Duodenal mucosa (tissue), 2 donors: ENCODE measurements at regions not wholly inside any gene's neighbourhood (a gene's known extent, or its start where the extent isn't known, plus 50 kb on each side); places are given as distances from the start of the nearest gene placed in this dataset.

Experiments
- H3K27ac ChIP-seq: one replicate; pipeline ENCODE4 v1.7.0; 2013; ENCODE audit warnings: low read depth, low read length
- H3K27me3 ChIP-seq, 2 donors: one replicate each; pipeline ENCODE4 v1.7.0; 2013; ENCODE audit warnings: low read length in 2 of 2, control low read depth in 1 of 2; ENCODE audit not compliant: insufficient read depth in 2 of 2, control insufficient read depth in 1 of 2
- H3K36me3 ChIP-seq, 2 donors: one replicate each; pipeline ENCODE4 v1.7.0; 2013; ENCODE audit warnings: low read length in 2 of 2, control low read depth in 1 of 2; ENCODE audit not compliant: insufficient read depth in 2 of 2, control insufficient read depth in 1 of 2
- H3K4me1 ChIP-seq, 2 donors: one replicate each; pipeline ENCODE4 v1.7.0; 2013; ENCODE audit warnings: low read length in 2 of 2, control low read depth in 1 of 2; ENCODE audit not compliant: insufficient read depth in 2 of 2, control insufficient read depth in 1 of 2
- H3K4me3 ChIP-seq, 2 donors: one replicate each; pipeline ENCODE4 v1.7.0; 2013; ENCODE audit warnings: low read length in 2 of 2, low read depth in 1 of 2
- H3K9ac ChIP-seq, 2 donors: one replicate each; pipeline ENCODE4 v1.7.0; 2013; ENCODE audit warnings: low read length in 2 of 2, low read depth in 1 of 2
- H3K9me3 ChIP-seq, 2 donors: one replicate each; pipeline ENCODE4 v1.7.0; 2013; ENCODE audit warnings: low read length in 2 of 2, control low read depth in 1 of 2; ENCODE audit not compliant: control insufficient read depth in 1 of 2

DNA sequence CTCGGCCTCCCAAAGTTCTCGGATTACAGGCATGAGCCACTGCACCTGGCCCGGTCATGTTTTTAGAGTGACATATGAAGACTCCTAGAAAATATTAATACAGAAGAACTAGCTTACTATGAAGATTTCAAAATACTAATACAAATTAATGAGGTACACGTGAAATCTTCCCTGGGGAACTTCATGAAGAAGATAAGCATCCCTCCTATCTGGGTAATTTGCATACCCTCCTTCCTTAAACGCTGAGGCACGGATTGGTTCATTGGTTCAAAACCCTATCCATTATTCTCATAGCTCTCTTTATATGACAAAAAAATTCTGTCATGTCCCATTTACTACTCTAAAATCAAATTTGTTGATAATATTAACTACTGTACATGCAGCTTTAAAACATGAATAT lies 224.8 kb upstream of the KLF14 start:
- Histone ChIP-seq H3K9ac (no peak overlapping the region), H3K4me3 (no peak overlapping the region), H3K36me3 (peaks cover 0 to 3% of the 10 kb centered on the region in 2 donors), H3K27me3 (no peaks in the 10 kb centered on the region), H3K4me1 (peaks cover 14 to 17% of the 10 kb centered on the region in 2 donors), H3K27ac (no peak overlapping the region), H3K9me3 (no peaks in the 10 kb centered on the region)

DNA sequence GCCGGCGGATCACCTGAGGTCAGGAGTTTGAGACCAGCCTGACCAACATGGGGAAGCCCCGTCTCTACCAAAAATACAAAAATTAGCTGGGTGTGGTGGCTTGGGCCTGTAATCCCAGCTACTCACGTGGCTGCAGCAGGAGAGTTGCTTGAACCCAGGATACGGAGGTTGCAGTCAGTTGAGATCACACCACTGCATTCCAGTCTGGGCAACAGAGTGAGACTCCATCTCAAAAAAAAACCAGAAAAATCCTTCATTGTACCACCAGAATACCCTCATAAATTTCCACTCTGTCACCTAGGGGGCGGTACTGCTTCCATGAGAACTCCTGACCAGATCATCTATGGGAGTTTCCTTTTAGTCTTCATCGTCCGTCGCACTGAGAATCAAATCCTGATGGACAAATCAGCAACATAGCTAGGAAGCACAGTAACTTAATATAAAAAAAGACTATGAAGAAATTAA lies 225.8 kb upstream of the KLF14 start:
- Histone ChIP-seq H3K36me3 (peaks cover 0 to 3% of the 10 kb centered on the region in 2 donors), H3K4me1 (peaks cover 14 to 17% of the 10 kb centered on the region in 2 donors), H3K9me3 (no peaks in the 10 kb centered on the region), H3K27ac (no peak overlapping the region), H3K9ac (peak overlapping the region in 1 of 2 donors; percentile 22), H3K27me3 (no peaks in the 10 kb centered on the region), H3K4me3 (peak overlapping the region in 1 of 2 donors; percentile 4)

DNA sequence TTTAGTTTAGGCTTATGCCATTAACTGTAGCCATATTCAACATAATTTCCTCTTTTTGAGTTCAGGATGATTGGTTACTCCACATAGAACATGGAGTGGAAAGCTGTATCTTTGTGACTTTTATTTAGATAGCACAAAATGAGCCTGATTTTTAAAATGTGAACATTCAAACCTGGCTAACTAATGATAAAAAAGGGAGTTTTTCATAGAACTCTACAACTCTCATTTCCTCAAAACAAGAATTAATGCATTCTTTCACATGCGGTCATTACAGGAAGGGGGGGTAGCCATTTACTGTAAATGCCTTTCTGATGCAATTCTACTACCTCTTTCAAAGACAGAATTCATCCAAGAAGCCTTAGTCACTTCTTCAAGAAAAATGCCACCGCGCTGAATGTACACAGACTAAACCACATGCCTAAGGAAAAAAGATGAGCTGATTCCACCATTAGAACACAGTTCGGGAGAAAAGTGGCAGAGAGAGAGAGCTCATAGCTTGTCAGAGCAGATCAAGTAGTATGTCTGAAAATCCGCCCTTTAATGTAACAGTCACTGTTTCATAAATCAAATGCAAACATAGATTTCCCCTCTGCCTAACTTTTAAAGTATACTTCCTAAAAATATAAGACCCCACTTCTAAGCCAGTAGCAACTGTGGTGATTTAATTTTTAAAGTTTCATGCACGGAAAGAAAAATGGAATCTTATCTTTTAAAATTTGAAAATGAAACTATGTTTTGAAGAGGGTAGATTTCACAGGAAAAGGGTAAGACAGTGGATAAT lies 226.4 kb upstream of the KLF14 start:
- Histone ChIP-seq H3K9ac (peak overlapping the region; percentile 21 to 41), H3K4me1 (peaks cover 13 to 14% of the 10 kb centered on the region in 2 donors), H3K27ac (peak overlapping the region; percentile 53), H3K27me3 (no peaks in the 10 kb centered on the region), H3K36me3 (no peaks in the 10 kb centered on the region), H3K4me3 (peak overlapping the region; percentile 38 to 55), H3K9me3 (no peaks in the 10 kb centered on the region)

DNA sequence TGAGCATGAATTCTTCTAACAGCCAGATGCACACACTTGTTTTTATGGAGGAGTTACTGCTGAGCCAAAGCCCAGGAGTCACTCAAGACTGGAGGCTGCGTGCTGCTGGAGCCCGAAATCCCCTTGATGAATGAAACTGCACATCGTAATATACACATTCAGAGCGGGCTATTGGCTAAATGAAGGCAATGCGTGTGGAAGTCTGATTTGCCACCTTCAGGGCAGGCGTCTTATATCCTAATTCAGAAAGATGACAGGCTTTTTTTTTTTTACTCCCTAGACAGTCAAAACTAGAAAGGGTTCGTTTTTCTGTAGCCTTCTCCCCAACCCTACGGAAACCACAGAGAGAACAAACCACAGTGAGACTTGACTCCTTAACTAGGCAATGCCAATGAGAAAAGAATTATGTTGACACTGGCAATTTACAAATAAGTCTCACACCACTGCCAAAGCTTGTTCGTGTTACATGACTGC lies 227.2 kb upstream of the KLF14 start:
- Histone ChIP-seq H3K9me3 (no peaks in the 10 kb centered on the region), H3K9ac (peak overlapping the region; percentile 21 to 41), H3K4me3 (peak overlapping the region; percentile 38 to 55), H3K36me3 (no peaks in the 10 kb centered on the region), H3K27ac (peak overlapping the region; percentile 53), H3K4me1 (peaks cover 9 to 10% of the 10 kb centered on the region in 2 donors), H3K27me3 (no peaks in the 10 kb centered on the region)

DNA sequence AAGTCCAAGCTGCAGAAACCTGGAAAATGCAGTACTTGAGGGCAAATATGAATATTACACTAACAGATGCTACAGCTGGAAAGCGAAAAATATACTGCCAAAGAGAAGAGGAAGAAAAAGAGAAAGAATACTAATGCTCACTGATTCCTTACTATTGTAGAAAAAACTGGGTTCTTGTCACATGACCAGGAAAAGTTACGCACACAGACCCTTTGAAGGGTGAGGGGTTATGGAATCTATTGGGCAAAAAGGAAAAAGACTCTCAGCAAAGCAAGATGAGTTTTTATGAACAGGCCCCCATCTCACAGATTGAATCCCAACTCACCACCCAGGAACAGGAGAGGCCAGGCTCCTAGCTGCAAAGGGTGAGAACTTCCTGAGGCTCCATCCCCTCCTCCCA lies 228.1 kb upstream of the KLF14 start:
- Histone ChIP-seq H3K9ac (no peak overlapping the region), H3K9me3 (no peaks in the 10 kb centered on the region), H3K4me1 (peaks cover 4 to 10% of the 10 kb centered on the region in 2 donors), H3K4me3 (no peak overlapping the region), H3K27me3 (no peaks in the 10 kb centered on the region), H3K36me3 (no peaks in the 10 kb centered on the region), H3K27ac (no peak overlapping the region)

DNA sequence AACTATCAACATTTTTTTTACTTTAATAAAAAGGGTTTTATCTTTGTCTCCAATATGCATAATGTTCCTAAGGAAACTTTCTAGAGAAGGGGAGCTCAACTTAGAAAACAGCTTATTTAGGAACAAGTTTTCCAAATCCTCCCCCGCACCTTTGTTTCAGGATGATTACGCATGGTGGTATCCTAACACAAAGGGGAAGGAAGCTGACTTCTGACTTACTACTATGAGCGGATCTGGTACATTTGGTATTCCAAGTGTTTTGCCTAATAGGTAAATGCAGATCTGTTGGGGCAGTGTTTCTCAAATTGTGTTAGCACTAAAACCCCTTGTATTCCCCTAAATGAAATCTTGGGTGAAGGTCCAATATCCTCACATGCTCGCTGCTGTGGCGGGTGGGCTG lies 229.3 kb upstream of the KLF14 start:
- H3K36me3 ChIP-seq: no peaks in the 10 kb centered on the region
- H3K4me1 ChIP-seq: peaks cover 4 to 10% of the 10 kb centered on the region in 2 donors
- no peaks in the 10 kb centered on the region for H3K9me3 ChIP-seq
- H3K27ac ChIP-seq: no peak overlapping the region
- no peaks in the 10 kb centered on the region for H3K27me3 ChIP-seq
- no peak overlapping the region for H3K4me3 ChIP-seq
- no peak overlapping the region for H3K9ac ChIP-seq

DNA sequence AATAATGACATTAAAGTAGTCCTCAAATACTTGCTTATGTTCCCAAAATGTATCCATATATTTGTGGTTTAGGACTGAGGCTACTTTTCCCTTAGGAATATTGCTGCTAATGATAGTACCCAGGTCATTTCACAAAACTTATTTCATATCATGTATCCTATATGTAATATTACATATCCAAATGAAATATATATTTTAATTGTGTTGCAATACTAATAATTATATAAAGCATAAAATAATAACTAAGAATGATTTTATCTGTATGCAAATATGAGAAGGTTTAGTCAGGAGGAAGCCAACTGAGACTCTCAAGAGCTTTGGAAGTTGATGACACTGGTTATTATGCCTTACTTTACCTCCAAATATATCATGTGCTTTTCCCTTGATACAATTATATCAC lies 231.5 kb upstream of the KLF14 start:
- peaks cover 4 to 6% of the 10 kb centered on the region in 2 donors for H3K4me1 ChIP-seq
- no peak overlapping the region for H3K9ac ChIP-seq
- H3K9me3 ChIP-seq: no peaks in the 10 kb centered on the region
- H3K27ac ChIP-seq: no peak overlapping the region
- H3K4me3 ChIP-seq: no peak overlapping the region
- no peaks in the 10 kb centered on the region for H3K27me3 ChIP-seq
- no peaks in the 10 kb centered on the region for H3K36me3 ChIP-seq

DNA sequence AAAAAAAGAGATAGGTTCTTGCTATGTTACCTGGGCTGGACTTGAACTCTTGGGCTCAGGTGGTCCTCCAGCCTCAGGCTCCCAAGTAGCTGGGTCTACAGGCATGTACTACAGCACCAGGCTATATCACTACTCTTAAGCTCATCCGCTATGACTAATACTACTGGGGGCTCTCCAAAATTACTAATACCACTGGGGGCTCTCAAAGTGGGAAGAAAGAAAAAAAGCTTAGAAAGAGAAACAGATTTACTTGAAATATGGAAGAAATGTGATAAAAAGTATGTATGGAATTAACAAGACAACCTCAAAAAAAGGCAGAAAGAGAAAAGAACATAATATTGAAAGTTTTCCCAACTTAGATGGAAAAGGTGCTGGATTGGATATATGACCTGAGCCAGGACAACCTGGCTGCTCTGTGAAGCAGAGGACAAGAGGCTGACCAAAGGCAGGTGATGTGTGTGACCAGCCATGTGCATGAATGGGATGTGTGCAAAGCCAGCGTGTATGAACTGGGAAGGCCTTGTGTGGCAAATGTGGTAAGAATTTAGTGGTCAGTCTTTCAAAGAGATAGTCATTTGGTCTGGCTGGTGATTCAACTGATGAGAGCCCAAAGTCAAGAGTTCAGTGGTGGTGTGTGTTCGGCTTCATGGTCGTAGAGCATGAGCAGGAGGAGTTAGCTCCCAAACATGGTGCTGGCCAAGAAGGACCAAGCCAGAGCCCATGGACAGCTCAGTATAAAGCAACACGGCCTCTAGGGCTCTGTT lies 232.4 kb upstream of the KLF14 start:
- H3K27me3 ChIP-seq: no peaks in the 10 kb centered on the region
- H3K4me1 ChIP-seq: peaks cover 0 to 6% of the 10 kb centered on the region in 2 donors
- no peak overlapping the region for H3K9ac ChIP-seq
- H3K4me3 ChIP-seq: no peak overlapping the region
- H3K36me3 ChIP-seq: no peaks in the 10 kb centered on the region
- H3K27ac ChIP-seq: no peak overlapping the region
- H3K9me3 ChIP-seq: no peaks in the 10 kb centered on the region

DNA sequence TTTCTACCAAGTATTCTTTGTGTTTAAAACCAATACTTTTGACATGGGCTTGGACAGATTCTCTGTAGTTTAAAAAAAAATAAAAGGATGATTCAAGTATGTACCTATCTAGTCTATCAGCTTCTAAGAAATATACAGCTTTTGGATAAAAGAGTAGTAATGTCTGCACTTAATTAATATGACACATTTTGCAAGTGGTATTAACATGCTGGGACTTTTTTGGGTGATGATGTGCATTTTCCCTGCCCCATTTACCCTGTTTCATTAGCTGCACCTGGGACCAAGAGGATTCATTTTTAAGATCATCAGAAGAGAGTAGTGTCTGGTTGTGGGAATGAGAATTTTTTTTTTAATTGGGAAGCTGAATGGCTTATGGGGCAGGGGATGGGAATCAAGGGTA lies 236.2 kb upstream of the KLF14 start:
- Histone ChIP-seq H3K27ac (no peak overlapping the region), H3K27me3 (no peaks in the 10 kb centered on the region)

DNA sequence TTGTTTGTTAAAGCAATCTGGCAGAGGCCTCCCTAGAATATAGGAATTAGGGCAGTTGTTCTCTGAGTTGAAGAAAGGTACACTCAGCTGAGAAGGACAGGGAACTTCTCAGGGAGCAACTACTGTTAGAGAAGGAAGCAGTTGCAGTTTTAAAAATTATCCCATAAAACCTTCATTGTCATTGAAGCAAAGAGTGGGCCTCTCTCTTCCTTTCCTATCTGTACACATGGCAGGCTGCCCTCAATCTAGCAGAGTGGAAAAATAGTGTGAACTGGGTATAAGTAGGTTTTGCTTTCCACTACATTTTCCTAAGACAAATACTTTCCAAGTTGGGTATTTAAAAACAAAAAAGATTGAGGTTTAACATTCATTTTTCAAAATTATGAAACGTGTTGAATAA lies 236.7 kb upstream of the KLF14 start:
- Histone ChIP-seq H3K27ac (no peak overlapping the region), H3K9me3 (peaks cover 4 to 5% of the 10 kb centered on the region in 2 donors), H3K9ac (no peak overlapping the region), H3K27me3 (no peaks in the 10 kb centered on the region), H3K36me3 (no peaks in the 10 kb centered on the region), H3K4me1 (no peaks in the 10 kb centered on the region), H3K4me3 (no peak overlapping the region)

More for the DNA sequence above, 236.2 kb upstream of the KLF14 start:
- Histone ChIP-seq H3K36me3 (no peaks in the 10 kb centered on the region), H3K9ac (no peak overlapping the region), H3K4me1 (no peaks in the 10 kb centered on the region), H3K9me3 (peaks cover 4 to 5% of the 10 kb centered on the region in 2 donors), H3K4me3 (no peak overlapping the region)
